NCI-H226 (cell line): ENCODE measurements at regions not wholly inside any gene's neighbourhood (a gene's known extent, or its start where the extent isn't known, plus 50 kb on each side); places are given as distances from the start of the nearest gene placed in this dataset.

Experiments used
- DNase-seq: peaks from one replicate; pipeline ENCODE4 v3.0.0-alpha.2; 2015

- no peak for DNase-seq
Observed at GRCh38 chr12:93135286-93136239, 206.5 kb upstream of the EEA1 start.

DNA sequence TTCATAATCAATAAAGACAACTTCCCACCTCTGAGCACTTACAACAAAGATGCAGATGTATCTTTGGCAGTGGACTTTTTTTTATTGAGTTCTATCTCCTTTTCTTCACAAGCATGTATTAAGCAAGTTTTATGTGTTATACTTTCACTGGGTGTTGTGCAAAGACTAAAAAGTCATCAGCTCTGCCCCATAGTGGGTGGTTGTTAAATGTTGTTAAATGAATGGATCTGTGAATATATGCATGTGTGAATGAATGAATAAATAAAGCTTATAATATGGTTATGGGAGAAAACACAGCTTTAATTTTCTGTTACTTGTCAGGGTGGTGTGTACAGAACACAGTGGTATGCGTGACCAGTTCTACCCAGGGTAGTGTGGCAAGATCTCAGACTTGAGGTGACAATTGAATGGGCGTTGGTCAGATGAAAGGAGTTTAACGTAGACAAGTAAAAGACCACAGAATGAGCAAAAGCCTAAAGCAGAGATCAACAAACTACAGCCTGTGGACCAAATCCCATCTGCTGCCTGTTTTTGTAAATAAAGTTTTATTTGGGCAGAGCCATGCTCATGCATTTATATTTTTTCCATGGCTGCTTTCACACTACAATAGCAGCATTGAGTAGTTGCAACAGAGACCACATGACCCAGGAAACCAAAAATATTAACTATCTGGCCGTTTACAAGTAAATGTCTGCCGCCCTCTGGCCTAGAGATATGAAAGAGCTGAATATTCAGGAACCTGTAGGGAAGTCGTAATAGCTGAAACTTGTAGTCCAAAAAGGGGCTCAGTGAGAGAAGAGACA is 207.4 kb upstream of the EEA1 start:
- no peak for DNase-seq

DNA sequence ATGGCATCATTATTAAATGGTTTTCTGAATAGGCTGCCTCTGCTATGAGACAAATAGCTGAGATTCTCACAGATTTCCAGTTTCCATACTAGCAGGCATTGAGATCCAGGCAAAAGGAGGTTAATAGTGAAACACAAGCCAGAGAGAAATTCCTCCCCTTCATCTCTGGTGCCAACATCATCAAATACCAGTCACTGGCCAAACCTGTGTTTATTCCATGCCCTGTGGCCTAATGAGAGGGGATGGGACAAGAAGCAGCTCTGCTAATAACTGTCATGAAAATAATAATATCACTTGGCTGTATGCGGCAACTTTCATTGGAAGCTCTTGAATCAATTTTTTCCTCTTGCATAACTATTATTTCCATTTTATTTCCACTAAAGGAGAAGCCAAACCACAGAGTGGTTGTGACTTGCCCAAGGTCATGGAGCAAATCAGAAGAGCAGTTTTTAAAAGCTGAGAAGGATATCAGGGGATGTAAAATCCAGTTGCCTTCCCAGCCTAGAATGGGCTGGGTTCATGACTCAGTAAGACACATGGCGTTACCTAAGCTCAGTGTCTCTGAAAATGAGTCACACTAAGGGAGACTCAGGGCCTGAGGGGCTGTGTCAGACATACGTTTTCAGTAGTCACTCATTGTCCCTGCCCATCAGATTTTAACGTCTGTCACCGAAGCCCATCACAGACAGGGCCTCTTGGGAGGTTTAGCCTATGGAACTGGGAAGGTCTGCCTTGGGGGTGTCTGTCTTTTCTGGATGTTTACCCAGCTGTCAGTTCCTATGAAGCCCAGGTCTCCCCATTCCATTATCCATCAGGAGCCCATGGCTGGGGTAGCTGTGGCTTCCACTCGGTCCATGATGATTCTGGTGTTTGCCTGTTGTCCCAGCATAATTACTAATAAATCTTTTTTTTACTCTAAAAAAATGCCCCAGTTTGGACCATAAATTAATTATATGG is 208.8 kb upstream of the EEA1 start:
- peak; percentile 58 for DNase-seq

- no peak for DNase-seq
Observed at GRCh38 chr12:93139028-93139665, 210.1 kb upstream of the EEA1 start.

DNA sequence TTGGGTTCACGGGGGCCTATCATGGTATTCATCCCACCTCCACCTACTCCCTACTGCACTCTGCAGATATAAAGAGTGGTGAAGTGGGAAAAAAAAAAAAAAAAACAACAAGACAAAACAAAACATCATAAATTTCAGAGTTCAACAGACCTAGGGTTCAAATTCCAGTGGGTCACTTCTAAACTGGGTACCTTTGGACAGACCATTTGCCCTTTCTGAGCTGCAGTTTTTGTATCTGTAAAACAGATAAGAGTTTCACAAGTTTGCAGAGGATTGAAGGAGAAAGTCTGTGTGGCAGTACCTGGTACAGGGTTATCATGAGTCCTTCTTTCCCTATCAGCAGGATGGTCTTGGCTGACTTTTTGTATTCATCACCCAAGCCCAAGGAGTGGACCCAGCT is 211.2 kb upstream of the EEA1 start:
- DNase-seq, result no peak

DNA sequence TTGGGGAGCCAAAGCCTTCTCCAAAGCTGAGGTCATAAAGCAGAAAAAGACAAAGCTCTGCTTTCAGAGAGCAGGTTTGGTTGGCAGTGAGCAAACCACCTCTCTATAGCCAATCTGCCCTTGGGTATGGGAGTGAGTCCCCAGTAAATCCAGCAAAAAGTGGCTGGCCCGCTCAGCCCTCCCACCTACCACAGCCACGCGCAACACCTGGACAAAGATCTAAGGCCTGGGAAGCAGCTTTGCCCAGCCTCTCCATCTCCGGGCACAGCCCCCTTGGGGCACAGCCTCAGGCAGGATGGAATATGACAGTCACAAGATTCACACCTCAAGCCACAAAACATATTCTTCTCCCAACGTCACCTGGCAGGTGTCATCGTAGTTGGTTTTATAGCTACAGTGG is 211.7 kb upstream of the EEA1 start:
- no peak for DNase-seq

DNA sequence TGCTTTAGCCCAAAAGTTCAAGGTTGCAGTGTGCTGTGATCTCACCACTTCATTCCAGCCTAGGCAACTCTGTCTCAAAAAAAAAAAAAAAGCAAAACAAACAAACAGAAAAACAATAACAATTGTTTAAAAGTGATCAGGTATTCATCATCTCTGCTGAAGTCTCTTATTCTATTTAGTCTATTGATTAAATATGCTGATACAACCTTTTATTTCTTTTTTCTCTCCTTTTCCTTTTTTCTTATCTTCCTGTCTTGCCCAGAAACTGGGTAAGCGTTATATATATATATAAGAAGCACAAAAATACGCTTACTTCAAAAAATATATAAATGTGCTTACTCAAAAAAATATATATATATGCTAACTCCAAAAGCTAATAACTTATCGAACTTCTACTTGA is 213.8 kb upstream of the EEA1 start:
- DNase-seq, result no peak

GRCh38 chr12:93144109-93144508 is 215.0 kb upstream of the EEA1 start:
- DNase-seq, result no peak

GRCh38 chr12:93145086-93145485 is 216.0 kb upstream of the EEA1 start:
- no peak for DNase-seq

DNA sequence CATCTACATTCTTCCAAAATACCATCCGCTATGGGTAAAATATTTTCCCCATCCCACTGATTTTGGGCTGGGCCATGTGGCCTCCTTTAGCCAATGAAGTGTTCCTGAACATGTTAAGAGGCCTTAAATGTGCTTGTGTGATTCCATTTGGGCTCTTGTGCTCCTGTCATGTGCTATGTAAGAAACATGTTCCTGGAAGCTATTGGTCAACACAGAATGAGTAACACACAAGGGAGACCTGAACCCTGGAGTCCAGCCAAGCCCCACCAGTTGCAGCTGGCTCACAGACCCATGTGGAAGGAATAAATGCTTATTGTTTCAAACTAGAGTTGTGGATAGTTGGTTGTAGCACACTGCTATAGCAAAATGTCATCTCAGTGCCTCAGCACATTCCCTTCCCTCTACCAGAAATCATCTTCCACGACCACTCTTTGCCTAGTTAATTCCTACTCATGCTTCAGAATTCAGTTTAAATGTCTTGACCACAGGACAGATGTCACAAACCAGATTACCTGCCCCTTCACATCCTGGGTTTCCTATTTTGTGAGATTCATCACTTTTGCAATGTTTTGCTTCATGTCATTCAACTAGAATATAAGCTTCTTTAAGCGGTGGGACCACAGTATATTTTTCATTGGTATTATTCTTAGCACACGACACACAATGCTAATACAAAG is 217.3 kb upstream of the EEA1 start:
- DNase-seq, result no peak

DNA sequence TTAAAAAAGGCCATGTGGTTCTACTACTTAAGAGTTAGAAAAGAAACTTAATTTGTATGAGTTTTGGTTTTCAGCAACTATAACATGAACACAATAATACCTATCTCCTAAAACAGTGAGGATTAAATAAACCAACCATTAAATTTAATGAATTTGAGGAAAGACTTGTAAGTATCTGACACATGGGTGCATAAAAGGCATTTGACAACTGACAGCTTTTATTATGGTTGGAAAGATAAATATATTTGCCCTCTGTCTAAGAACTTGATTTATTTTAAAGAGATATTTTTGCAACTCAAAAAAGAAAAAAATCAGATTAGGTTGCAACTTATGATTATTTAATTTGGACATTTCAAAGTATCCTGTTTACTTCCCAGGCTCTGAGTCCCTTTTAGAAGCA is 217.9 kb upstream of the EEA1 start:
- no peak for DNase-seq

DNA sequence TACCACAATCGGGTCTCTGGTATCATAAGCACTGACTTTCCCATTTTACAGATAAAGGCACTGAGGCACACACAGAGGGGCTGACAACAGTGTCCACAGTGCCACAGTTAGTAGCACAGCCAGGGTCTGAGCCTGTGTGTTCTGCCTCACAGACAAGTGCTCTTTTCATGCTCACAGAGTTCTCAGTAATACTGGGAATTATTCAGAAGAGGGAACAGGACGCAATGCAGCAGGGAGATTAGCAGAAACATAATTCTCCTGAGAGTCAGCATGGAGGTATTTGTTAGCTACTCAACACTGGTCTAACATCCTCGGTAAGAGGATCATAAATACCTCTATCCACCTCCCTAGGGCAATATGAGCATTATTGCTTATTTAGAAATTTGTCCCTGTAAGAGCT is 219.3 kb upstream of the EEA1 start:
- no peak for DNase-seq

GRCh38 chr12:93149229-93149628 is 220.1 kb upstream of the EEA1 start:
- DNase-seq, result no peak

DNA sequence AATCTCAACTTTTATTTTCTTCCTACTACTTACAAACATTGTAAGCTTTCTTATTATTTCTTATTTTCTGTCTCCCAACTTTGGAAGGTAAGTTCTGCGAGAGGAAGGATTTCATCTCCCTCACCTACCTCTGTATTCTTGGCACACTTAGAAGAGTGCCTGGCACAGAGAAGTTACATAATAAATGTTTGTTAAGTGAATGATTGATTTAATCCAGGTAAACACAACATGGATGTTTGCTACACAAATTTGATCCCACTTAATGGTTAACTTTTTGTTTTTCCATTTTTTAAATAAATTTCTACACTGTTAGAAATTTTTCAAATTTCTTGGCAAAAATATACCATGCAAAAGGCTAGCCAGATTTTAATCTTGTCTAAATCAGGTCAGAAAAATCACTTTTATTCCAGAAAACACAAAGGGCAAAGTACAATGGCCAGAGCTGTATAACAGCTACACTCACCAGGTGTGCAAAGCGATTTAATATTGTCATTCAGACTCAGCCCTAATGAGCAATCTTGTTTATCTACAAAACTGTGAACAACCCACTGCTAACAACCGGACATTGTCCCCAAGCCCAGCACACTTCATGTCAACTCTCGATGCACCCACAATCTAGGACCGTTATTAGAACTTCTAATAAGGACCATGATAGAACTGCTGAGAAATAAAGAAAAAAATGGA is 222.1 kb upstream of the EEA1 start:
- DNase-seq, result no peak

DNA sequence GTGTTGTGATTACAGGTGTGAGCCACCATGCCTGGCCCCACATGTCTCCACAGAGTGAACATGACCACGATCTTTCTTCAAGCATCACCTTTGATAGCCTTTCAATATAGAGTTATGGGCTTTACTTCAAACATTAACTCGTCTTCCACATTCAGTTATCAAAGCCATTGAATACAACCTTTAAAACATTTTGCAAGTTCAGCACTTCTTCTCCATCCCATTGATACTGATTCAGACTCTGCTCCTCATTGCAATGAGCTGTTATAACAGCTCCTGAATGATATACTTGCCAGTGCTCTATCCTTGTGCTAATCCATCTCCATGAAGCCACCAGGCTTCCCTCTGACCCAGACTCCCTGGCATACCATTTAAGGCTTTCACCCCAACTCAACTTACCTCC is 223.5 kb upstream of the EEA1 start:
- DNase-seq, result no peak

GRCh38 chr12:93153321-93153720 is 224.2 kb upstream of the EEA1 start:
- DNase-seq, result peak; percentile 54

- no peak for DNase-seq
Observed at GRCh38 chr12:93154096-93154728, 223.5 kb upstream of the NUDT4 start.

GRCh38 chr12:93154753-93155480 is 222.8 kb upstream of the NUDT4 start:
- peak; percentile 63 for DNase-seq

DNA sequence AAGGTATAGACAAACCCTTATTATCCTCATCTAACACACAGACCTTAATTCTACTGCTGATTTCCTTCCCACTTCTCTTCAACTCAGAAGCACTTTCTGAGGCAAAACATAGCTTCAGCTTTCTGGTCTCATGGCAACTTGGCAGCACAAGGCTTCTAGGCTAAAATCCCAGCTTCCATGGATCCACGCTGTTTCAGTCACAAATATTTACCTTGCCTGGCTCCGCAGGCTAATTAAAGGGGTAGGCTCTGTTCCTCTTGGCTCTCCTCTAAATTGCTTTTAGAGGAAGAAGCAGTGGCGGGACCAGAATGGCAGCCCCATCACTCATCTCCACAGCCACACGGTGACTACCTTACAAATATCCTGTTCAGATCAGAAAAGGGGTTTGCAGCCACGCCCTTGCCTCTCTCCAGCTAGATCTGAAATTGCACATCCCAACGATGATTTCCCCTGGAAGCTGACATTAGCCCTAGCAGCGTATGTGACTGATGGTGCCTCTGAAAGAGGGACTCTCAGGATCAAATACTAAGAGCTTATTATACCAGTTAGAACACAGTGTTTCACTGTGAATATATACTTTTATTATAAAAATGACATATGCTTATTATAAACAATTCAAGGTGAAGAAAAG is 221.5 kb upstream of the NUDT4 start:
- no peak for DNase-seq
